GM12878 (cell line): ENCODE measurements at regions not wholly inside any gene's neighbourhood (a gene's known extent, or its start where the extent isn't known, plus 50 kb on each side); places are given as distances from the start of the nearest gene placed in this dataset.

Source experiments
- ATAC-seq: fragments of 200-7000 bp; cut with Tn5 transposase; 3 replicates; pipeline ENCODE4 v1.9.1; 2020; ENCODE audit warnings: mild to moderate bottlenecking, moderate library complexity
- BruUV-seq: library from RNA; stranded (reverse); fragments of 400-500 nt; replicated peaks from 2 replicates; lab custom pipeline; 2021; lab: Mats Ljungman, UMichigan
- CTCF ChIA-PET: fragments of 300-600 bp; sonication (Branson Sonifier 250); formaldehyde crosslinking; extraction: SDS; loops from one replicate; lab custom pipeline; 2021; ENCODE audit warnings: inconsistent platforms; lab: Yijun Ruan, JAX
- POLR2A ChIA-PET: fragments of 350-600 bp; formaldehyde crosslinking; extraction: SDS; loops from one replicate; lab custom pipeline; 2021; ENCODE audit warnings: inconsistent platforms; lab: Charles Lee
- RAD21 ChIA-PET: fragments of 300-600 bp; sonication (Branson Sonifier 250); formaldehyde crosslinking; loops from one replicate; lab custom pipeline; 2023; ENCODE audit warnings: antibody characterized with exemption; ENCODE audit not compliant: unreplicated experiment; lab: Charles Lee
- SMC1A ChIA-PET: fragments of 300-600 bp; sonication (Branson Sonifier 250); formaldehyde crosslinking; loops from one replicate; lab custom pipeline; 2023; ENCODE audit not compliant: unreplicated experiment, uncharacterized antibody; lab: Charles Lee
- DNase-seq: peaks from one replicate; pipeline ENCODE4 v3.0.0-alpha.2; 2011; ENCODE audit warnings: low read depth, low spot score
- FAIRE-seq: peaks from 3 replicates; lab custom pipeline; 2011; peaks lifted over from hg19 to GRCh38; lab: Jason Lieb, UNC
- H2AFZ ChIP-seq: 2 replicates; pipeline ENCODE4 v1.6.0; 2011; ENCODE audit warnings: low read depth, low read length, control low read depth; ENCODE audit not compliant: control insufficient read depth
- H3K27ac ChIP-seq: 2 replicates; pipeline ENCODE4 v1.5.1; 2011; ENCODE audit warnings: control low read depth; ENCODE audit not compliant: control insufficient read depth, insufficient read depth
- H3K27me3 ChIP-seq, 2 experiments: replicated peaks in 1 of 2; 2 replicates each; pipeline versions ENCODE4 v1.6.0 to v1.6.1; 2011; ENCODE audit warnings: low read length in 1 of 2; ENCODE audit not compliant: control insufficient read depth in 2 of 2, insufficient read depth in 2 of 2
- H3K36me3 ChIP-seq, 2 experiments: 2 replicates each; pipeline ENCODE4 v1.5.1; 2011; ENCODE audit warnings: low read length in 1 of 2; ENCODE audit not compliant: control insufficient read depth in 2 of 2, insufficient read depth in 2 of 2
- H3K4me1 ChIP-seq: 2 replicates; pipeline ENCODE4 v1.6.1; 2011; ENCODE audit warnings: mild to moderate bottlenecking, low read length, moderate library complexity, mixed read lengths; ENCODE audit not compliant: control insufficient read depth, insufficient read depth
- H3K4me2 ChIP-seq: 2 replicates; pipeline ENCODE4 v1.6.0; 2011; ENCODE audit warnings: control low read depth; ENCODE audit not compliant: control insufficient read depth, insufficient read depth
- H3K4me3 ChIP-seq: fragments of 200-600 bp; sonication (generic); 2 replicates; pipeline ENCODE4 v1.5.1; 2016
- H3K79me2 ChIP-seq: 2 replicates; pipeline ENCODE4 v1.6.0; 2011; ENCODE audit warnings: low read length; ENCODE audit not compliant: control insufficient read depth, insufficient read depth
- H3K9ac ChIP-seq: 2 replicates; pipeline ENCODE4 v1.8.0; 2011; ENCODE audit warnings: low read length, control low read depth, mixed read lengths; ENCODE audit not compliant: control insufficient read depth, insufficient read depth
- H3K9me3 ChIP-seq: replicated peaks from 3 replicates; pipeline ENCODE4 v1.5.1; 2011; ENCODE audit warnings: mild to moderate bottlenecking, low read length; ENCODE audit not compliant: control insufficient read depth, insufficient read depth
- H4K20me1 ChIP-seq: 2 replicates; pipeline ENCODE4 v1.6.0; 2011; ENCODE audit not compliant: control insufficient read depth, insufficient read depth
- ATF2 ChIP-seq: IDR thresholded peaks from 2 replicates; pipeline ENCODE4 v1.6.1; 2012; ENCODE audit warnings: low read length, inconsistent platforms
- ATF7 ChIP-seq: fragments of 450-650 bp; IDR thresholded peaks from 2 replicates; pipeline ENCODE4 v1.6.1; 2016; ENCODE audit warnings: low read depth, mild to moderate bottlenecking
- BACH1 ChIP-seq: fragments of 450-650 bp; IDR thresholded peaks from 2 replicates; pipeline ENCODE4 v1.6.1; 2017; ENCODE audit warnings: mild to moderate bottlenecking, borderline replicate concordance
- ESRRA ChIP-seq: IDR thresholded peaks from 2 replicates; pipeline ENCODE4 v1.6.1; 2012; ENCODE audit warnings: mild to moderate bottlenecking, low read length, improper control_type of control experiment
- EZH2 ChIP-seq: IDR thresholded peaks from 2 replicates; pipeline ENCODE4 v1.6.1; 2012; ENCODE audit warnings: low read depth, mild to moderate bottlenecking, control low read depth, inconsistent platforms, low read length, borderline replicate concordance; ENCODE audit not compliant: control insufficient read depth
- HDAC2 ChIP-seq: fragments of 200-600 bp; sonication (generic); IDR thresholded peaks from 2 replicates; pipeline ENCODE4 v1.6.1; 2017
- IRF4 ChIP-seq: IDR thresholded peaks from 2 replicates; pipeline ENCODE4 v1.6.1; 2011; ENCODE audit warnings: low read depth, low read length
- JUNB ChIP-seq: IDR thresholded peaks from 2 replicates; pipeline ENCODE4 v1.6.1; 2016; ENCODE audit warnings: antibody characterized with exemption, mild to moderate bottlenecking
- NFIC ChIP-seq: IDR thresholded peaks from 2 replicates; pipeline ENCODE4 v1.6.1; 2012; ENCODE audit warnings: low read depth, mild to moderate bottlenecking, inconsistent platforms, low read length, moderate library complexity
- NFYB ChIP-seq: IDR thresholded peaks from 2 replicates; pipeline ENCODE4 v1.6.1; 2011; ENCODE audit warnings: low read depth, mild to moderate bottlenecking, low read length, improper control_type of control experiment, moderate library complexity; ENCODE audit not compliant: insufficient read depth
- RUNX3 ChIP-seq: IDR thresholded peaks from 2 replicates; pipeline ENCODE4 v1.6.1; 2012; ENCODE audit warnings: low read length, inconsistent platforms
- SMAD1 ChIP-seq: fragments of 450-650 bp; IDR thresholded peaks from 2 replicates; pipeline ENCODE4 v1.6.1; 2018; ENCODE audit warnings: mild to moderate bottlenecking, low read depth; ENCODE audit not compliant: partially characterized antibody
- WGBS: methylation state at CpG from one replicate; pipeline ENCODE4 v1.1.6; 2016; ENCODE audit warnings: low lambda C conversion rate; ENCODE audit not compliant: insufficient replicate concordance, insufficient coverage; ENCODE audit errors: missing lambda C conversion rate; 5-methylcytosine and 5-hydroxymethylcytosine counted together
- in situ Hi-C: fragments of 300-500 bp; cut with MboI; formaldehyde crosslinking; loops from 9 replicates; pipeline ENCODE4 v1.14.3; 2018; ENCODE audit warnings: mixed read lengths
- intact Hi-C: fragments of 100-400 bp; cut with micrococcal nuclease; formaldehyde crosslinking; loops from one replicate; pipeline ENCODE4 v1.14.2; 2022; ENCODE audit not compliant: unreplicated experiment

DNA sequence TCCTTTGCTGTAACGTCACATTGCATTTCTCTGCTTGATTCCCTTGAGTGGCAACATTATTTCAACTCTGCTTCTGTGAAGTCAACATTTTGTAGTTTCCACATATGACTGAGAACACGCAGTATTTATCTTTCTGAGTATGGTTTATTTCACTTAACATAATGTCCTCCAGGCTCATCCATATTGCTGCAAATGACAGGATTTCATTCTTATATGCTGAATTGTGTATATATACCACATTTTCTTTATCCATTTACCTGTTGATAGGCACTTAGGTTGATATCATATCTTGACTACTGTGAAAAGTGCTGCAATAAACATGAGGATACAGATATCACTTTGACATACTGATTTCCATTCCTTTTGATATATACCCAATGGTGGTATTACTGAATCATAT lies 878.5 kb downstream of the PLOD2 start:
- WGBS: 77% methylated on average over 2 of the region's 2 CpGs
- Histone ChIP-seq H3K27ac (no peak overlapping the region), H3K9ac (no peak overlapping the region), H3K4me2 (no peak overlapping the region), H3K4me1 (no peaks in the 10 kb centered on the region), H3K27me3 (no peaks in the 10 kb centered on the region), H2AFZ (no peak overlapping the region)
- ChIA-PET CTCF (no interaction called here), SMC1A (no interaction called here)
- in situ Hi-C loops (no loop called here), intact Hi-C loops (no loop called here)
- BruUV-seq: no TSS peak
- TF ChIP-seq BACH1 (no peak), SMAD1 (no peak), EZH2 (no peak), IRF4 (no peak), NFYB (no peak)
- TF ChIP-seq, all 136 proteins: peak for 0
- ChIA-PET POLR2A (no interaction called here), RAD21 (no interaction called here)
- no peak overlapping the region for H3K4me3 ChIP-seq
- no peak for DNase-seq
- no peaks in the 10 kb centered on the region for H4K20me1 ChIP-seq
- H3K79me2 ChIP-seq: no peaks in the 10 kb centered on the region
- ATAC-seq: no peak
- H3K9me3 ChIP-seq: no peaks in the 10 kb centered on the region
- no peaks in the 10 kb centered on the region for H3K36me3 ChIP-seq
- FAIRE-seq: no peak

GRCh38 chr3:145286937-145287336 lies 874.0 kb downstream of the PLOD2 start:
- Histone ChIP-seq H3K36me3 (no peaks in the 10 kb centered on the region), H4K20me1 (no peaks in the 10 kb centered on the region), H3K27ac (no peak overlapping the region)
- TF ChIP-seq RUNX3 (peak; percentile 28; the same call in 1 of the 2 replicates), ESRRA (no peak), NFIC (peak; percentile 30; the same call in 1 of the 2 replicates), HDAC2 (no peak), ATF7 (0 out of 2 replicates have a peak, but pooled peaks have one; percentile 11), ATF2 (0 out of 2 replicates have a peak, but pooled peaks have one; percentile 17), JUNB (peak; percentile 56)
- TF ChIP-seq, all 136 proteins: peak for 5
- no peak for DNase-seq
- Histone ChIP-seq H3K4me3 (no peak overlapping the region), H2AFZ (no peak overlapping the region), H3K4me1 (no peaks in the 10 kb centered on the region), H3K9ac (no peak overlapping the region), H3K79me2 (no peaks in the 10 kb centered on the region), H3K4me2 (peak overlapping the region; percentile 9; the same call in 1 of the 2 replicates), H3K9me3 (no peaks in the 10 kb centered on the region), H3K27me3 (no peaks in the 10 kb centered on the region)
- ATAC-seq: peak; percentile 74
- FAIRE-seq: peak; percentile 23
- RAD21 ChIA-PET: no interaction called here
- CTCF ChIA-PET: no interaction called here
- in situ Hi-C loops: no loop called here
- no TSS peak for BruUV-seq
- 0% methylated on average over 1 of the region's 1 CpG for WGBS
- POLR2A ChIA-PET: no interaction called here
- intact Hi-C loops: no loop called here
- SMC1A ChIA-PET: no interaction called here
